DND-41 (cell line): ENCODE measurements at regions not wholly inside any gene's neighbourhood (a gene's known extent, or its start where the extent isn't known, plus 50 kb on each side); places are given as distances from the start of the nearest gene placed in this dataset.

Source experiments
- ATAC-seq: fragments of 200-7000 bp; cut with Tn5 transposase; 3 replicates; pipeline ENCODE4 v1.9.1; 2021; ENCODE audit warnings: low read depth; ENCODE audit not compliant: insufficient read depth
- DNase-seq: peaks from one replicate; pipeline ENCODE4 v3.0.0-alpha.2; 2020
- H2AFZ ChIP-seq: 2 replicates; pipeline ENCODE4 v1.6.0; 2012; ENCODE audit warnings: low read depth, low read length
- H3K27ac ChIP-seq: 2 replicates; pipeline ENCODE4 v1.5.1; 2012; ENCODE audit warnings: low read length, inconsistent platforms
- H3K27me3 ChIP-seq: fragments of 200-600 bp; sonication (generic); 2 replicates; pipeline ENCODE4 v1.6.0; 2012; ENCODE audit warnings: low read length, mild to moderate bottlenecking, inconsistent platforms; ENCODE audit not compliant: insufficient read depth, poor library complexity
- H3K36me3 ChIP-seq: 2 replicates; pipeline ENCODE4 v1.5.1; 2012; ENCODE audit warnings: low read length, inconsistent platforms; ENCODE audit not compliant: insufficient read depth
- H3K4me1 ChIP-seq: 2 replicates; pipeline ENCODE4 v1.5.1; 2012; ENCODE audit warnings: mild to moderate bottlenecking, low read length; ENCODE audit not compliant: insufficient read depth
- H3K4me2 ChIP-seq: 2 replicates; pipeline ENCODE4 v1.6.0; 2012; ENCODE audit warnings: mild to moderate bottlenecking, moderate library complexity, low read length, inconsistent platforms; ENCODE audit not compliant: insufficient read depth
- H3K4me3 ChIP-seq, 2 experiments: fragments of 200-600 bp in 1 of 2; shearing (Covaris generic) in 1 of 2; 2 replicates each; pipeline ENCODE4 v1.5.1; 2012 to 2016; ENCODE audit warnings: inconsistent platforms in 2 of 2, low read length in 2 of 2, mild to moderate bottlenecking in 2 of 2, low read depth in 1 of 2, moderate library complexity in 1 of 2
- H3K79me2 ChIP-seq: 2 replicates; pipeline ENCODE4 v1.6.0; 2012; ENCODE audit warnings: low read length, inconsistent platforms; ENCODE audit not compliant: insufficient read depth
- H3K9ac ChIP-seq: 2 replicates; pipeline ENCODE4 v1.6.0; 2012; ENCODE audit warnings: low read depth, mild to moderate bottlenecking, inconsistent platforms, low read length, moderate library complexity
- H3K9me3 ChIP-seq: 2 replicates; pipeline ENCODE4 v1.5.1; 2012; ENCODE audit warnings: low read length, moderate library complexity, mild to moderate bottlenecking, inconsistent platforms; ENCODE audit not compliant: insufficient read depth, severe bottlenecking
- H4K20me1 ChIP-seq: 2 replicates; pipeline ENCODE4 v1.6.0; 2012; ENCODE audit warnings: low read length; ENCODE audit not compliant: insufficient read depth
- EZH2 ChIP-seq: IDR thresholded peaks from 3 replicates; pipeline ENCODE4 v1.6.1; 2012; ENCODE audit warnings: borderline replicate concordance, low read depth, mild to moderate bottlenecking, moderate library complexity, low read length, inconsistent platforms; ENCODE audit not compliant: severe bottlenecking
- TF ChIP-seq, protein P1 (sequence below): IDR thresholded peaks from 2 replicates; pipeline ENCODE4 v1.5.1; 2012; ENCODE audit warnings: borderline replicate concordance, low read length, moderate library complexity, mild to moderate bottlenecking; ENCODE audit not compliant: poor library complexity, severe bottlenecking; ENCODE audit errors: extremely low read depth

DNA sequence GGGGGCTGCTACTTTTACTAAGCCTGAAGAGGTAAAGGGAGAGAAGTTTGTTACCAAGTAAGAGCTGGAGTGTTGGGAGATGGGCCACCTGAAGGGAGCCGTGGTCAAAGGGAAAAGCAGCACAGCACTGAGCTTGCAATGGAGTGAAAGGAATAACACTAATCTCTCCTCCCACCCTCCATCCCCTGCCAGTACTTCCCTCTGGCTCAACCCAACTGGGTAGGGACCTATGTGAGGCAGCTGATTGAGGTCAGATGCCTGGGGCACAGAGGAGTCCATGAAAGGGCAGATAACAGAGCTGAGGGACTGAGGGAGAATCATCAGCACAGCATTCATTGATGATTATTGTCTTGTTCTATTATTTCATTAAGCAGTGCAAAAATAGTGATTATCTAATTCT, 212.4 kb upstream of the TBC1D5 start:
- H3K79me2 ChIP-seq = no peaks in the 10 kb centered on the region
- H3K4me1 ChIP-seq = peaks cover 4% of the 10 kb centered on the region; the same call in 1 of the 2 replicates
- ATAC-seq = 0 out of 3 replicates have a peak, but pooled peaks have one; percentile 40
- H3K27me3 ChIP-seq = no peaks in the 10 kb centered on the region
- H3K9ac ChIP-seq = no peak overlapping the region
- TF ChIP-seq, protein P1, sequence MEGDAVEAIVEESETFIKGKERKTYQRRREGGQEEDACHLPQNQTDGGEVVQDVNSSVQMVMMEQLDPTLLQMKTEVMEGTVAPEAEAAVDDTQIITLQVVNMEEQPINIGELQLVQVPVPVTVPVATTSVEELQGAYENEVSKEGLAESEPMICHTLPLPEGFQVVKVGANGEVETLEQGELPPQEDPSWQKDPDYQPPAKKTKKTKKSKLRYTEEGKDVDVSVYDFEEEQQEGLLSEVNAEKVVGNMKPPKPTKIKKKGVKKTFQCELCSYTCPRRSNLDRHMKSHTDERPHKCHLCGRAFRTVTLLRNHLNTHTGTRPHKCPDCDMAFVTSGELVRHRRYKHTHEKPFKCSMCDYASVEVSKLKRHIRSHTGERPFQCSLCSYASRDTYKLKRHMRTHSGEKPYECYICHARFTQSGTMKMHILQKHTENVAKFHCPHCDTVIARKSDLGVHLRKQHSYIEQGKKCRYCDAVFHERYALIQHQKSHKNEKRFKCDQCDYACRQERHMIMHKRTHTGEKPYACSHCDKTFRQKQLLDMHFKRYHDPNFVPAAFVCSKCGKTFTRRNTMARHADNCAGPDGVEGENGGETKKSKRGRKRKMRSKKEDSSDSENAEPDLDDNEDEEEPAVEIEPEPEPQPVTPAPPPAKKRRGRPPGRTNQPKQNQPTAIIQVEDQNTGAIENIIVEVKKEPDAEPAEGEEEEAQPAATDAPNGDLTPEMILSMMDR = no peak
- TF ChIP-seq EZH2 = no peak
- H2AFZ ChIP-seq = 0 out of 2 replicates have a peak overlapping the region, but pooled peaks have one; percentile 16
- H3K9me3 ChIP-seq = peaks cover 20% of the 10 kb centered on the region
- H3K36me3 ChIP-seq = no peaks in the 10 kb centered on the region
- DNase-seq = no peak
- no peak overlapping the region for H3K4me2 ChIP-seq
- no peak overlapping the region for H3K4me3 ChIP-seq
- H4K20me1 ChIP-seq = no peaks in the 10 kb centered on the region
- H3K27ac ChIP-seq = no peak overlapping the region

DNA sequence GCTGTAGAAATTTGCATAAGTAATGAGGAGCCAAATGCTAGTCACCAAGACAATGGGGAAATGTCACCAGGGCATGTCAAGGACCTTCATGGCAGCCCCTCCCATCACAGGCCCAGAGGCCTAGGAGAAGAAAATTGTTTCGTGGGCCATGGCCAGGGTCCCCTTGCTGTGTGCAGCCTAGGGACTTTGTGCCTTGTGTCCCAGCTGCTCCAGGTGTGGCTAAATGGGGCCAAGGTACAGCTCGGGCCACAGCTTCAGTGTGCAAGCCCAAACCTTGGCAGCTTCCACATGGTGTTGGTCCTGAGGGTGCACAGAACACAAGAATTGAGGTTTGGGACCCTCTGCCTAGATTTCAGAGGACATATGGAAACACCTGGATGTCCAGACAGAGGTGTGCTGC, 208.8 kb upstream of the TBC1D5 start:
- DNase-seq = no peak
- H3K36me3 ChIP-seq = no peaks in the 10 kb centered on the region

DNA sequence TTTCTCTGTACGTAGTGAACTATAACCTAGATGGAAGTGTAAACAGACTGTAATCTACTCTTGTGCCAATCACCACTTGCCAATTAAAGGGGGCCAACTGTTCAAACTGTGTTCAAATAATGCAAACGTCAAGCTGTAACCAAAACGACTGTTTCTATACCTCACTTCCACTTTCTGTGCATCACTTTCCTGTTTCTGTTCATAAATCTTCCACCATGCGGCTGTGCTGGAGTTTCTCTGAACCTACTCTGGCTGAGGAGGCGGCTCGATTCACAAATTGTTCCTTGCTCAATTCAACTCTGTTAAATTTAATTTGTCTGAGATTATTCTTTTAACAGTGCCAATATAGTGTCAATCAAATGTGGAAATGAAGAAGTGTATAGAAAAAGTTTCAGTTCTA, 206.7 kb upstream of the TBC1D5 start:
- Histone ChIP-seq H3K9me3 (peaks cover 20% of the 10 kb centered on the region), H3K27ac (no peak overlapping the region), H3K4me1 (peaks cover 33% of the 10 kb centered on the region), H3K9ac (no peak overlapping the region), H2AFZ (no peak overlapping the region), H3K4me2 (no peak overlapping the region), H3K4me3 (no peak overlapping the region), H3K36me3 (no peaks in the 10 kb centered on the region), H3K79me2 (no peaks in the 10 kb centered on the region), H4K20me1 (no peaks in the 10 kb centered on the region), H3K27me3 (no peaks in the 10 kb centered on the region)
- no peak for TF ChIP-seq EZH2
- TF ChIP-seq, protein P1 = no peak
- no peak for DNase-seq
- ATAC-seq = no peak

More for the DNA sequence above, 208.8 kb upstream of the TBC1D5 start:
- TF ChIP-seq, protein P1 = no peak
- no peak for TF ChIP-seq EZH2
- Histone ChIP-seq H3K9ac (no peak overlapping the region), H3K4me1 (peaks cover 20% of the 10 kb centered on the region), H4K20me1 (no peaks in the 10 kb centered on the region), H3K9me3 (peaks cover 20% of the 10 kb centered on the region), H3K79me2 (no peaks in the 10 kb centered on the region), H3K27ac (peak overlapping the region; percentile 17; the same call in 1 of the 2 replicates), H2AFZ (no peak overlapping the region), H3K4me2 (no peak overlapping the region), H3K27me3 (no peaks in the 10 kb centered on the region), H3K4me3 (no peak overlapping the region)
- ATAC-seq = no peak

DNA sequence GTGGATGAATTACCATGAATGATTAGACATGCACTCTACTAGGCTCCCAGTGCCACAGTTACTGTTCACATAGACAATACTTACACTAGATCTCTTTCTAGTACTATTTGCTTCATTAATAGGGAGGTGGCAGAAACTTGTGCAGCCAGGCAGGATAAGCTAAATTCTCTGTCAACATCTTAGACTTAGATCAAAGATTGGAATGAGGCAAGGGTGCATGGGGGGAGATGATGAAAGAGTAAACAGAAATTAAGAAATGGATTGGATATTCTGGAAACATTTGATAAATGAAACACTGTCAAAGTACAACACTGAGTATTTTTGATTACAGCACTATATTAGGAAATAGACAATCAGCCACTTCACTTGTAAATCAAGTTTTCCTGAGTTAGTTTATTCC, 205.4 kb upstream of the TBC1D5 start:
- ATAC-seq (no peak), DNase-seq (no peak)
- Histone ChIP-seq H3K79me2 (no peaks in the 10 kb centered on the region), H3K27me3 (no peaks in the 10 kb centered on the region), H3K9me3 (peaks cover 20% of the 10 kb centered on the region), H3K4me2 (no peak overlapping the region), H3K27ac (no peak overlapping the region), H3K9ac (no peak overlapping the region), H4K20me1 (no peaks in the 10 kb centered on the region), H3K4me1 (peaks cover 33% of the 10 kb centered on the region), H3K36me3 (no peaks in the 10 kb centered on the region), H2AFZ (no peak overlapping the region), H3K4me3 (no peak overlapping the region)
- TF ChIP-seq, protein P1 = no peak
- TF ChIP-seq EZH2 = no peak
